ENCODE measurements at regions not wholly inside any gene's neighbourhood (a gene's known extent, or its start where the extent isn't known, plus 50 kb on each side); places are given as distances from the start of the nearest gene placed in this dataset.

DNA sequence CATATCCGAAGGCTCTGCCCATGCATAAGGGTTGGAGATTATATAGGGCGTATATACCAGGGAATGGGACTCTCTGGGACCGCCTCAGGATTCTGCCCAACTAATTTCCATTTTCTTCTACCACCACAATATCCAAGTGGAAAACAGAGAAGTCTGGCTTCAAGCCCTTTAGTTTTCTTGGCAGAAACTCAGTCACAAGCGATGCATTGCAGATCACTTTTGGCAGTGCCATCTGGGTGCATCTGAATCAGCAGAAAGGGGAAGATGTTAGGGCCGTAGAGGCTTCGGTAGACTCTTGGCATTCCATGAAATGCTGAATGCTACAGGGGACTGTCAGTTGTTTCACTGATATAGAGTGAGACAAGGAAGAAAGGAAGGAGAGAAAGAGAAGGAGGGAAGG is 94.1 kb upstream of the FAM9B start:
- Histone ChIP-seq H3K4me1 (ENCODE audit: low read depth) (no peaks in the 10 kb centered on the region), H3K36me3 (no peaks in the 10 kb centered on the region), H3K27ac (no peak overlapping the region), H3K9me3 (ENCODE audit: low read depth) (no peaks in the 10 kb centered on the region), H3K4me3 (no peak overlapping the region), H3K27me3 (no peaks in the 10 kb centered on the region)
- TF ChIP-seq, protein P1, sequence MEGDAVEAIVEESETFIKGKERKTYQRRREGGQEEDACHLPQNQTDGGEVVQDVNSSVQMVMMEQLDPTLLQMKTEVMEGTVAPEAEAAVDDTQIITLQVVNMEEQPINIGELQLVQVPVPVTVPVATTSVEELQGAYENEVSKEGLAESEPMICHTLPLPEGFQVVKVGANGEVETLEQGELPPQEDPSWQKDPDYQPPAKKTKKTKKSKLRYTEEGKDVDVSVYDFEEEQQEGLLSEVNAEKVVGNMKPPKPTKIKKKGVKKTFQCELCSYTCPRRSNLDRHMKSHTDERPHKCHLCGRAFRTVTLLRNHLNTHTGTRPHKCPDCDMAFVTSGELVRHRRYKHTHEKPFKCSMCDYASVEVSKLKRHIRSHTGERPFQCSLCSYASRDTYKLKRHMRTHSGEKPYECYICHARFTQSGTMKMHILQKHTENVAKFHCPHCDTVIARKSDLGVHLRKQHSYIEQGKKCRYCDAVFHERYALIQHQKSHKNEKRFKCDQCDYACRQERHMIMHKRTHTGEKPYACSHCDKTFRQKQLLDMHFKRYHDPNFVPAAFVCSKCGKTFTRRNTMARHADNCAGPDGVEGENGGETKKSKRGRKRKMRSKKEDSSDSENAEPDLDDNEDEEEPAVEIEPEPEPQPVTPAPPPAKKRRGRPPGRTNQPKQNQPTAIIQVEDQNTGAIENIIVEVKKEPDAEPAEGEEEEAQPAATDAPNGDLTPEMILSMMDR (IDR thresholded peaks at IDR 0.05; ENCODE audit: low read depth, low read length) = no peak
- no peak for DNase-seq (ENCODE audit: low read depth in 1 of 2, low spot score in 1 of 2)

GRCh38 chrX:9130031-9130430 is 96.1 kb upstream of the FAM9B start:
- Histone ChIP-seq H3K27ac (no peak overlapping the region), H3K27me3 (no peaks in the 10 kb centered on the region), H3K9me3 (ENCODE audit: low read depth) (no peaks in the 10 kb centered on the region), H3K4me3 (no peak overlapping the region), H3K4me1 (ENCODE audit: low read depth) (no peaks in the 10 kb centered on the region), H3K36me3 (no peaks in the 10 kb centered on the region)
- TF ChIP-seq, protein P1 (IDR thresholded peaks at IDR 0.05; ENCODE audit: low read depth, low read length) = no peak
- DNase-seq (ENCODE audit: low read depth in 1 of 2, low spot score in 1 of 2) = no peak

DNA sequence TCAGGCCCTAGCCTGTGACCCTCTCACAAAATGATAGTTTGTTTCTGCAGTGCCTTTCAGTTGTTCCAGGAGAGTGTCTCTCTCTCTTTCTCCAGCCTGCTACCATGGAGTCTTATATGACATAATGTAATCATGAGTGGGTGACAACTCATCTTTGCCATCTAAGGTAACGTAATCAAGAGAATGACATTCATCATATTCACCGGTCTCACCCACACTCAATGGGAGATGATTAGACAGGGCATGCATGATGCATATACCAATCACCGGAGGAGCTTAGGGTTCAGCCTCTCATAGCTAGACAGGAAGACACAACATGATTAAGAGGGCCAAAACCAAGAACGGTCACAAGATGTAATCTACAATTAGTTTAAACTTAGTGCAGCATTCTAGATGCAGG is 97.1 kb upstream of the FAM9B start:
- Histone ChIP-seq H3K27ac (no peak overlapping the region), H3K9me3 (ENCODE audit: low read depth) (no peaks in the 10 kb centered on the region), H3K36me3 (no peaks in the 10 kb centered on the region), H3K27me3 (no peaks in the 10 kb centered on the region), H3K4me1 (ENCODE audit: low read depth) (no peaks in the 10 kb centered on the region), H3K4me3 (no peak overlapping the region)
- no peak for DNase-seq (ENCODE audit: low read depth in 1 of 2, low spot score in 1 of 2)
- TF ChIP-seq, protein P1 (IDR thresholded peaks at IDR 0.05; ENCODE audit: low read depth, low read length) = no peak

DNA sequence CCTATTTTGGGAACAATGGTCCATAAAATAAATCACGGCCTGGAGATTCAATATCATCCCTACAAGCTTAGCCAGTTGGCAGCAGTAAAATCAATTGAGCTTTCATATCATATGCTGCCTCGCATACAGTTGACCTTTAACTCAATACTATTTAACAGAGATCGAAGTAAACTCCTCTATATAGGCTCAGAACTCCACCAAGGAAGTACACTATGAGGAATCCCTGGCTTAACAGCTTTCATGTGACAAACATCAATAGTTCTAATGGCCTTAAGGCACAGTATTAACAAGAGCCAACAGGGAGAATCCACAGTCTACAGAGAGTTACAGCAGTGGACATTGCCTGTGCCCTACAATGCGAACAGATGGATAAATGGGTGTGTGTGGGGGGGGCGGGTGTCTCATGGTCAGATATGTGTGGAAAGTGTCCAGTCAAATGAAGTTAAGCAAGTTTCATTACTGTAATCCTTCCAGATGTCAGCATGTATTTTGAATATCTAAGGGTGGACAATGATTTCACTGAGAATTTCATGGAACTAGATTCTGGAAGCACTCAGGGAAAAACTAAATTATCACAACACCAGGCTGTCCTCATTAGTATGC is 98.2 kb upstream of the FAM9B start:
- H3K27me3 ChIP-seq = no peaks in the 10 kb centered on the region
- no peak for DNase-seq (ENCODE audit: low read depth in 1 of 2, low spot score in 1 of 2)
- TF ChIP-seq, protein P1 (IDR thresholded peaks at IDR 0.05; ENCODE audit: low read depth, low read length) = no peak

DNA sequence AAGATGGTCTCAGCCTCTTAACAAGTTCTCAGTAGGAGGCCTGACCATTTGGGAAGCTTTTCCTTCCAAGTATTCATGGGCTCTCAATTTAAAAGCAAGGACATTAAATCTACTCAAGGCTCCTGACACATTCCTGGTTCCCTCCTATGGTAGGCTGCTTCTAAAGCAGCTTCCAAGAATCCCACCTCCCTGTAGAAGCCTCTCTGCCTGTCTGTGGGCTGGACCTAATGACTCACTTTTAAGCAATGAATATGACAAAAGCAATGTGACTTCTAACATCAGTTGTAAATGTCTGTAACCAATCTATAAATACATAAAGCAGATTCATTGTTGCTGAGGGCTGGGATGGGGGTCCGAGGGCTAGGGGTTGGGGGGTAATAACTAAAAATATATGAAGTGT is 99.5 kb upstream of the FAM9B start:
- Histone ChIP-seq H3K36me3 (no peaks in the 10 kb centered on the region), H3K27me3 (no peaks in the 10 kb centered on the region), H3K4me3 (no peak overlapping the region), H3K4me1 (ENCODE audit: low read depth) (no peaks in the 10 kb centered on the region), H3K27ac (no peak overlapping the region), H3K9me3 (ENCODE audit: low read depth) (no peaks in the 10 kb centered on the region)
- TF ChIP-seq, protein P1 (IDR thresholded peaks at IDR 0.05; ENCODE audit: low read depth, low read length) = no peak
- peak in 1 of 2 donors; percentile 23 for DNase-seq (ENCODE audit: low read depth in 1 of 2, low spot score in 1 of 2)

More for the DNA sequence above, 98.2 kb upstream of the FAM9B start:
- no peak overlapping the region for H3K27ac ChIP-seq
- H3K4me3 ChIP-seq = no peak overlapping the region
- no peaks in the 10 kb centered on the region for H3K36me3 ChIP-seq
- H3K4me1 ChIP-seq (ENCODE audit: low read depth) = no peaks in the 10 kb centered on the region
- H3K9me3 ChIP-seq (ENCODE audit: low read depth) = no peaks in the 10 kb centered on the region
